GM10847 (cell line): ENCODE measurements at regions not wholly inside any gene's neighbourhood (a gene's known extent, or its start where the extent isn't known, plus 50 kb on each side); places are given as distances from the start of the nearest gene placed in this dataset.

Experiments
- POLR2A ChIP-seq: IDR thresholded peaks from 2 replicates; pipeline ENCODE4 v1.6.1; 2011; ENCODE audit not compliant: insufficient read length; ENCODE audit errors: extremely low read depth

GRCh38 chr14:100955201-100955600 is 51.7 kb upstream of the RTL1 start:
- no peak for TF ChIP-seq POLR2A

GRCh38 chr14:100962494-100962893 is 59.0 kb upstream of the RTL1 start:
- TF ChIP-seq POLR2A, result no peak

- TF ChIP-seq POLR2A, result no peak
Measured at GRCh38 chr14:100965296-100965695, 61.8 kb upstream of the RTL1 start.

GRCh38 chr14:100967178-100967577 is 63.7 kb upstream of the RTL1 start:
- no peak for TF ChIP-seq POLR2A

GRCh38 chr14:100967930-100968329 is 64.4 kb upstream of the RTL1 start:
- no peak for TF ChIP-seq POLR2A

- no peak for TF ChIP-seq POLR2A
Measured at GRCh38 chr14:100972118-100972897, 68.8 kb upstream of the RTL1 start.

- TF ChIP-seq POLR2A, result no peak
Measured at GRCh38 chr14:100975671-100976070, 72.1 kb upstream of the RTL1 start.

- TF ChIP-seq POLR2A, result no peak
Measured at GRCh38 chr14:100979079-100979478, 75.6 kb upstream of the RTL1 start.

- TF ChIP-seq POLR2A, result no peak
Measured at GRCh38 chr14:100979780-100980179, 76.3 kb upstream of the RTL1 start.

- TF ChIP-seq POLR2A, result no peak
Measured at GRCh38 chr14:100980823-100981222, 77.3 kb upstream of the RTL1 start.

- TF ChIP-seq POLR2A, result no peak
Measured at GRCh38 chr14:100981809-100982208, 78.3 kb upstream of the RTL1 start.

- no peak for TF ChIP-seq POLR2A
Measured at GRCh38 chr14:100982353-100982752, 78.8 kb upstream of the RTL1 start.

GRCh38 chr14:100982762-100983161 is 79.2 kb upstream of the RTL1 start:
- no peak for TF ChIP-seq POLR2A

- TF ChIP-seq POLR2A, result no peak
Measured at GRCh38 chr14:100983710-100984109, 80.2 kb upstream of the RTL1 start.

- TF ChIP-seq POLR2A, result no peak
Measured at GRCh38 chr14:100988011-100988410, 84.5 kb upstream of the RTL1 start.

GRCh38 chr14:100988411-100988900 is 84.9 kb upstream of the RTL1 start:
- TF ChIP-seq POLR2A, result no peak

GRCh38 chr14:100988956-100989355 is 85.4 kb upstream of the RTL1 start:
- no peak for TF ChIP-seq POLR2A
